C4-2B (cell line): ENCODE measurements at regions not wholly inside any gene's neighbourhood (a gene's known extent, or its start where the extent isn't known, plus 50 kb on each side); places are given as distances from the start of the nearest gene placed in this dataset.

Experiments
- CTCF ChIP-seq: fragments of 450-650 bp; conservative IDR thresholded peaks from 2 replicates; pipeline ENCODE4 v1.5.1; 2017; ENCODE audit warnings: mild to moderate bottlenecking
- ZFX ChIP-seq: fragments of 450-650 bp; IDR thresholded peaks from 2 replicates; pipeline ENCODE4 v1.6.1; 2017

GRCh38 chr4:84413480-84413879, 85.6 kb downstream of the NKX6-1 start:
- TF ChIP-seq CTCF (no peak), ZFX (no peak)
